HCT116 (cell line): ENCODE measurements at regions not wholly inside any gene's neighbourhood (a gene's known extent, or its start where the extent isn't known, plus 50 kb on each side); places are given as distances from the start of the nearest gene placed in this dataset.
"Not testable (repeated sequence)": the region's sequence is repeated elsewhere in the genome, so short reads cannot be mapped to it uniquely, and the experiment has no call there.

Source experiments
- JUND ChIP-seq: IDR thresholded peaks from 2 replicates; pipeline ENCODE4 v1.6.1; 2012
- POLR2A ChIP-seq: IDR thresholded peaks from 2 replicates; pipeline ENCODE4 v1.7.0; 2011; ENCODE audit warnings: borderline replicate concordance; ENCODE audit not compliant: insufficient read depth, insufficient read length; ENCODE audit errors: extremely low read depth
- POLR2AphosphoS5 ChIP-seq: IDR thresholded peaks from 2 replicates; pipeline ENCODE4 v1.6.1; 2011; ENCODE audit warnings: mild to moderate bottlenecking, low read depth, low read length, moderate library complexity

GRCh38 chr16:88156640-88157283 is 205.5 kb downstream of the BANP start:
- TF ChIP-seq POLR2AphosphoS5, JUND, POLR2A: not testable (repeated sequence)
